Endothelial cell of umbilical vein (primary cell): ENCODE measurements at regions not wholly inside any gene's neighbourhood (a gene's known extent, or its start where the extent isn't known, plus 50 kb on each side); places are given as distances from the start of the nearest gene placed in this dataset.

Experiments used
- BruUV-seq: library from RNA; stranded (reverse); fragments of 400-500 nt; replicated peaks from 2 replicates; lab custom pipeline; 2021; lab: Mats Ljungman, UMichigan
- CTCF ChIA-PET: fragments of 300-600, 350-600 bp; sonication (Branson Sonifier 250); formaldehyde crosslinking; loops from one replicate; lab custom pipeline; 2021; ENCODE audit warnings: antibody characterized with exemption, inconsistent platforms; lab: Charles Lee
- POLR2A ChIA-PET: fragments of 300-600, 350-600 bp; sonication (Branson Sonifier 250); formaldehyde crosslinking; loops from one replicate; lab custom pipeline; 2021; ENCODE audit warnings: antibody characterized with exemption, inconsistent platforms; lab: Charles Lee
- DNase-seq: peaks from one replicate; pipeline ENCODE4 v3.0.0-alpha.2; 2011; ENCODE audit warnings: low read depth, low spot score
- FAIRE-seq: peaks from 2 replicates; lab custom pipeline; 2011; peaks lifted over from hg19 to GRCh38; lab: Jason Lieb, UNC
- H2AFZ ChIP-seq: 2 replicates; pipeline ENCODE4 v1.6.0; 2012; ENCODE audit warnings: low read depth, low read length, control low read depth, inconsistent platforms
- H3K27ac ChIP-seq: 2 replicates; pipeline ENCODE4 v1.5.1; 2011; ENCODE audit warnings: low read depth, mild to moderate bottlenecking, control low read depth, low read length, moderate library complexity; ENCODE audit not compliant: insufficient read depth
- H3K27me3 ChIP-seq, 2 experiments: 2 replicates each; pipeline versions ENCODE4 v1.6.0 to v1.6.1; 2011; ENCODE audit warnings: low read length in 2 of 2, mixed read lengths in 1 of 2; ENCODE audit not compliant: control insufficient read depth in 2 of 2, insufficient read depth in 2 of 2
- H3K36me3 ChIP-seq, 2 experiments: 2 replicates in 1 of 2; 3 replicates in 1 of 2; pipeline ENCODE4 v1.5.1; 2011; ENCODE audit warnings: low read length in 2 of 2, mild to moderate bottlenecking in 1 of 2, moderate library complexity in 1 of 2; ENCODE audit not compliant: control insufficient read depth in 2 of 2, insufficient read depth in 2 of 2; ENCODE audit errors: extremely low read depth in 1 of 2
- H3K4me1 ChIP-seq: 3 replicates; pipeline ENCODE4 v1.5.1; 2011; ENCODE audit warnings: mild to moderate bottlenecking, low read length; ENCODE audit not compliant: control insufficient read depth, insufficient read depth; ENCODE audit errors: extremely low read depth
- H3K4me2 ChIP-seq: 2 replicates; pipeline ENCODE4 v1.6.1; 2011; ENCODE audit warnings: low read length, control low read depth, mixed read lengths; ENCODE audit not compliant: insufficient read depth
- H3K4me3 ChIP-seq, 3 experiments: fragments of 200-600 bp in 1 of 3; sonication (generic), shearing (Covaris generic) in 1 of 3; replicated peaks in 1 of 3; 2 replicates each; pipeline ENCODE4 v1.5.1; 2011 to 2016; ENCODE audit warnings: control low read depth in 3 of 3, low read length in 3 of 3, mild to moderate bottlenecking in 2 of 3, inconsistent platforms in 1 of 3, low read depth in 1 of 3, moderate library complexity in 1 of 3; ENCODE audit not compliant: insufficient read depth in 1 of 3
- H3K79me2 ChIP-seq: 2 replicates; pipeline ENCODE4 v1.6.0; 2012; ENCODE audit warnings: low read length, inconsistent platforms; ENCODE audit not compliant: control insufficient read depth, insufficient read depth
- H3K9ac ChIP-seq: replicated peaks from 2 replicates; pipeline ENCODE3; 2011; ENCODE audit warnings: low read length, control low read depth; ENCODE audit not compliant: insufficient read depth; ENCODE audit errors: extremely low read depth
- H3K9me1 ChIP-seq: replicated peaks from 3 replicates; pipeline ENCODE4 v1.6.0; 2011; ENCODE audit warnings: mild to moderate bottlenecking, low read length; ENCODE audit not compliant: control insufficient read depth, insufficient read depth; ENCODE audit errors: extremely low read depth
- H3K9me3 ChIP-seq: replicated peaks from 2 replicates; pipeline ENCODE4 v1.5.1; 2012; ENCODE audit warnings: low read length, inconsistent platforms; ENCODE audit not compliant: control insufficient read depth, insufficient read depth
- H4K20me1 ChIP-seq: replicated peaks from 2 replicates; pipeline ENCODE3; 2011; ENCODE audit warnings: mild to moderate bottlenecking, low read length; ENCODE audit not compliant: control insufficient read depth, insufficient read depth; ENCODE audit errors: extremely low read depth
- EZH2 ChIP-seq: IDR thresholded peaks from 2 replicates; pipeline ENCODE4 v1.6.1; 2012; ENCODE audit warnings: borderline replicate concordance, low read depth, mild to moderate bottlenecking, moderate library complexity, low read length, inconsistent platforms; ENCODE audit not compliant: severe bottlenecking
- FOS ChIP-seq: IDR thresholded peaks from 2 replicates; pipeline ENCODE4 v1.6.1; 2011; ENCODE audit warnings: mild to moderate bottlenecking, low read length, moderate library complexity, borderline replicate concordance; ENCODE audit not compliant: insufficient read depth
- GATA2 ChIP-seq: IDR thresholded peaks from 2 replicates; pipeline ENCODE4 v1.7.0; 2011; ENCODE audit warnings: low read depth, mild to moderate bottlenecking, moderate library complexity, mixed read lengths, low read length; ENCODE audit not compliant: insufficient read length, insufficient read depth
- MYC ChIP-seq: IDR thresholded peaks from one replicate; pipeline ENCODE4 v1.6.1; 2011; ENCODE audit warnings: mild to moderate bottlenecking, low read depth, low read length
- POLR2A ChIP-seq: IDR thresholded peaks from 2 replicates; pipeline ENCODE4 v1.6.1; 2012; ENCODE audit warnings: low read depth, mild to moderate bottlenecking, control low read depth, low read length
- dilution Hi-C: fragments of 300-500 bp; cut with MboI; formaldehyde crosslinking; loops from one replicate; pipeline ENCODE4 v1.15.0; 2019; ENCODE audit warnings: low sequenced_read_pairs; ENCODE audit not compliant: extremely low pct_ligation_motif_present
- intact Hi-C: fragments of 100-400 bp; cut with micrococcal nuclease; formaldehyde crosslinking; loops from one replicate; pipeline ENCODE4 v1.10.0; 2022
- TF ChIP-seq, protein P1 (sequence below): IDR thresholded peaks from 2 replicates; pipeline ENCODE4 v1.6.1; 2011; ENCODE audit not compliant: insufficient read depth, insufficient read length
- TF ChIP-seq, protein P2 (sequence below), 2 donors: IDR thresholded peaks; 1 replicate in 1 of 2; 2 replicates in 1 of 2; pipeline ENCODE4 v1.5.1; 2011; ENCODE audit warnings: low read length in 2 of 2, mild to moderate bottlenecking in 2 of 2, moderate library complexity in 2 of 2, control low read depth in 1 of 2, inconsistent platforms in 1 of 2, low read depth in 1 of 2; ENCODE audit not compliant: insufficient read depth in 1 of 2; ENCODE audit errors: extremely low read depth in 1 of 2

DNA sequence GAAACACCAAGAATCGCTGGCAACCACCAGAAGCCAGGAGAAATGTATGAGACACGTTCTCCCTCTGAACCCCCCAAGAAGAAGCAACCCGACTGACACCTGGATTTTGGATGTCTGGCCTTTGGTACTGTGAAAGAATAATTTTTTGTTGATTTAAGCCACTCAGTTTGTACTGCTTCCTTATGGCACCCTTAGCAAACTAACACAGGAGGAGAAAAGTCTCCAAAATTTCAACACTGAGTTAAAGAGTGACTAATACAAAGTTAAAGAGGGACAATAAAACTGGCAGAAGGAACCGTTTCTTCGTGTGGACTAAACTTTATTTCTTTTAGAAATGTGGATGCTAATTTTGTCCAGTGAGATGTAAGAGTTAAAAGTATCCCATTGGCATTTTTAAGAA, 660.9 kb upstream of the LINC00305 start:
- Histone ChIP-seq H3K9ac (no peak overlapping the region), H3K27ac (no peak overlapping the region), H3K79me2 (no peaks in the 10 kb centered on the region), H4K20me1 (no peaks in the 10 kb centered on the region), H3K4me2 (no peak overlapping the region), H3K9me3 (peaks cover 7% of the 10 kb centered on the region), H2AFZ (no peak overlapping the region), H3K27me3 (no peaks in the 10 kb centered on the region), H3K4me1 (no peaks in the 10 kb centered on the region), H3K4me3 (no peak overlapping the region), H3K9me1 (no peaks in the 10 kb centered on the region), H3K36me3 (no peaks in the 10 kb centered on the region)
- CTCF ChIA-PET, result no interaction called here
- POLR2A ChIA-PET, result no interaction called here
- dilution Hi-C loops, result no loop called here
- no peak for TF ChIP-seq MYC
- FAIRE-seq, result no peak
- intact Hi-C loops, result no loop called here
- DNase-seq, result no peak
- no TSS peak for BruUV-seq

DNA sequence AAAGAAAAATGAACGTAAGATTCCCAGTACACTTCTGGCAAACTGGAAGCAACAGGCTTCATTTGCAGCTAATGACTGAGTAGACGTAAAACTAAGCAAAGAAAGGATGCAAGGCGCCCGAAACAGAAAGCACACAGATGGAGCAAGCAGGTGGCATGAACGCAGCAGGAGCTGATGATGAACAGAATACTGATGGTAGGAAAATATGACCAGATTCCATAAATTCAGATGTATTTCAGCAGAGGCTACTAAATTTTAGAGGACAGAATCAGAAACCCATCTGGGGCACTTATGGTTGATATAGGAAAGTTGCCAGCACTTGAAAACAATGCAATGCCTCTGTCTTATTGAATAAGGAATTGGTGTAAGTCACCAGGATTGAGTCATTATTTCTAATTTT, 658.7 kb upstream of the LINC00305 start:
- no peaks in the 10 kb centered on the region for H4K20me1 ChIP-seq
- H3K27me3 ChIP-seq, result no peaks in the 10 kb centered on the region
- no peaks in the 10 kb centered on the region for H3K79me2 ChIP-seq
- no peak overlapping the region for H2AFZ ChIP-seq
- no peaks in the 10 kb centered on the region for H3K9me1 ChIP-seq
- TF ChIP-seq GATA2 (no peak), EZH2 (no peak), MYC (no peak), POLR2A (no peak), FOS (no peak)
- TF ChIP-seq, protein P1, sequence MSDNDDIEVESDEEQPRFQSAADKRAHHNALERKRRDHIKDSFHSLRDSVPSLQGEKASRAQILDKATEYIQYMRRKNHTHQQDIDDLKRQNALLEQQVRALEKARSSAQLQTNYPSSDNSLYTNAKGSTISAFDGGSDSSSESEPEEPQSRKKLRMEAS, result no peak
- TF ChIP-seq, protein P2, sequence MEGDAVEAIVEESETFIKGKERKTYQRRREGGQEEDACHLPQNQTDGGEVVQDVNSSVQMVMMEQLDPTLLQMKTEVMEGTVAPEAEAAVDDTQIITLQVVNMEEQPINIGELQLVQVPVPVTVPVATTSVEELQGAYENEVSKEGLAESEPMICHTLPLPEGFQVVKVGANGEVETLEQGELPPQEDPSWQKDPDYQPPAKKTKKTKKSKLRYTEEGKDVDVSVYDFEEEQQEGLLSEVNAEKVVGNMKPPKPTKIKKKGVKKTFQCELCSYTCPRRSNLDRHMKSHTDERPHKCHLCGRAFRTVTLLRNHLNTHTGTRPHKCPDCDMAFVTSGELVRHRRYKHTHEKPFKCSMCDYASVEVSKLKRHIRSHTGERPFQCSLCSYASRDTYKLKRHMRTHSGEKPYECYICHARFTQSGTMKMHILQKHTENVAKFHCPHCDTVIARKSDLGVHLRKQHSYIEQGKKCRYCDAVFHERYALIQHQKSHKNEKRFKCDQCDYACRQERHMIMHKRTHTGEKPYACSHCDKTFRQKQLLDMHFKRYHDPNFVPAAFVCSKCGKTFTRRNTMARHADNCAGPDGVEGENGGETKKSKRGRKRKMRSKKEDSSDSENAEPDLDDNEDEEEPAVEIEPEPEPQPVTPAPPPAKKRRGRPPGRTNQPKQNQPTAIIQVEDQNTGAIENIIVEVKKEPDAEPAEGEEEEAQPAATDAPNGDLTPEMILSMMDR (IDR thresholded peaks at IDR 0.05; ENCODE audit: extremely low read depth in 1 of 2, insufficient read depth in 1 of 2, low read depth in 1 of 2, low read length in 2 of 2), result no peak
- no peak overlapping the region for H3K27ac ChIP-seq
- H3K4me2 ChIP-seq, result no peak overlapping the region
- no peak overlapping the region for H3K9ac ChIP-seq
- no peaks in the 10 kb centered on the region for H3K36me3 ChIP-seq
- H3K4me3 ChIP-seq, result no peak overlapping the region
- ChIA-PET CTCF (no interaction called here), POLR2A (no interaction called here)
- DNase-seq (no peak), FAIRE-seq (no peak)
- dilution Hi-C loops, result no loop called here
- H3K9me3 ChIP-seq, result peaks cover 6% of the 10 kb centered on the region
- BruUV-seq, result no TSS peak
- intact Hi-C loops, result no loop called here
- no peaks in the 10 kb centered on the region for H3K4me1 ChIP-seq
